Astrocyte (in vitro differentiated cells and primary cell): ENCODE measurements at regions not wholly inside any gene's neighbourhood (a gene's known extent, or its start where the extent isn't known, plus 50 kb on each side); places are given as distances from the start of the nearest gene placed in this dataset.

Experiments
- DNase-seq: peaks from one replicate; pipeline ENCODE4 v3.0.0-alpha.2; 2010; ENCODE audit warnings: low read depth
- FAIRE-seq: peaks from 2 replicates; lab custom pipeline; 2011; peaks lifted over from hg19 to GRCh38; lab: Jason Lieb, UNC
- H2AFZ ChIP-seq: 2 replicates; pipeline ENCODE4 v1.6.0; 2012; ENCODE audit warnings: low read depth, low read length, inconsistent platforms
- H3K27ac ChIP-seq: 2 replicates; pipeline ENCODE4 v1.5.1; 2011; ENCODE audit warnings: low read depth, low read length, inconsistent platforms
- H3K27me3 ChIP-seq: 2 replicates; pipeline ENCODE4 v1.6.0; 2011; ENCODE audit warnings: low read length, inconsistent platforms; ENCODE audit not compliant: insufficient read depth
- H3K36me3 ChIP-seq: 2 replicates; pipeline ENCODE4 v1.5.1; 2011; ENCODE audit warnings: low read length, inconsistent platforms; ENCODE audit not compliant: insufficient read depth
- H3K4me1 ChIP-seq: 2 replicates; pipeline ENCODE4 v1.5.1; 2011; ENCODE audit warnings: low read length, inconsistent platforms; ENCODE audit not compliant: insufficient read depth
- H3K4me2 ChIP-seq: 2 replicates; pipeline ENCODE4 v1.6.0; 2012; ENCODE audit warnings: low read length, inconsistent platforms
- H3K4me3 ChIP-seq: 2 replicates; pipeline ENCODE4 v1.5.1; 2011; ENCODE audit warnings: low read depth, mild to moderate bottlenecking, low read length, inconsistent platforms; ENCODE audit not compliant: insufficient read depth
- H3K79me2 ChIP-seq: 2 replicates; pipeline ENCODE4 v1.6.0; 2012; ENCODE audit warnings: mild to moderate bottlenecking, low read length, inconsistent platforms; ENCODE audit not compliant: insufficient read depth
- H3K9ac ChIP-seq: 2 replicates; pipeline ENCODE4 v1.6.0; 2012; ENCODE audit warnings: mild to moderate bottlenecking, low read length, inconsistent platforms
- H3K9me3 ChIP-seq: 2 replicates; pipeline ENCODE4 v1.5.1; 2012; ENCODE audit warnings: low read depth, mild to moderate bottlenecking, low read length, inconsistent platforms; ENCODE audit not compliant: insufficient read depth
- H4K20me1 ChIP-seq: 2 replicates; pipeline ENCODE4 v1.6.0; 2012; ENCODE audit warnings: low read length, inconsistent platforms; ENCODE audit not compliant: insufficient read depth
- H3K27ac Mint-ChIP-seq: one replicate; pipeline ENCODE4 v1.8.0; 2021; ENCODE audit warnings: mild to moderate bottlenecking, mixed read lengths; ENCODE audit not compliant: unreplicated experiment
- H3K27me3 Mint-ChIP-seq: one replicate; pipeline ENCODE4 v1.8.0; 2021; ENCODE audit warnings: low read depth, mixed read lengths; ENCODE audit not compliant: unreplicated experiment
- H3K36me3 Mint-ChIP-seq: one replicate; pipeline ENCODE4 v1.8.0; 2021; ENCODE audit warnings: low read depth, mixed read lengths; ENCODE audit not compliant: unreplicated experiment
- H3K4me1 Mint-ChIP-seq: one replicate; pipeline ENCODE4 v1.8.0; 2021; ENCODE audit warnings: low read depth, mixed read lengths; ENCODE audit not compliant: unreplicated experiment
- H3K4me3 Mint-ChIP-seq: one replicate; pipeline ENCODE4 v1.8.0; 2021; ENCODE audit warnings: mild to moderate bottlenecking, moderate library complexity, mixed read lengths; ENCODE audit not compliant: unreplicated experiment
- H3K9me3 Mint-ChIP-seq: one replicate; pipeline ENCODE4 v1.8.0; 2021; ENCODE audit warnings: mild to moderate bottlenecking, mixed read lengths; ENCODE audit not compliant: unreplicated experiment
- CTCF ChIP-seq: IDR thresholded peaks from 2 replicates; pipeline ENCODE4 v1.5.1; 2011; ENCODE audit warnings: low read depth, mild to moderate bottlenecking, inconsistent platforms, low read length, moderate library complexity; ENCODE audit not compliant: insufficient read depth
- EZH2 ChIP-seq: IDR thresholded peaks from 2 replicates; pipeline ENCODE4 v1.6.1; 2012; ENCODE audit warnings: mild to moderate bottlenecking, low read length, inconsistent platforms; ENCODE audit not compliant: insufficient read depth

- H3K27ac ChIP-seq = no peak overlapping the region
- H4K20me1 ChIP-seq = no peaks in the 10 kb centered on the region
- H3K9me3 ChIP-seq = no peaks in the 10 kb centered on the region
- no peak for TF ChIP-seq EZH2
- DNase-seq (peak; percentile 87), FAIRE-seq (no peak)
- H3K79me2 ChIP-seq = no peaks in the 10 kb centered on the region
- no peak overlapping the region for H3K9ac ChIP-seq
- peaks cover 9% of the 10 kb centered on the region for H3K4me1 Mint-ChIP-seq
- no peak overlapping the region for H2AFZ ChIP-seq
- peak overlapping the region; percentile 7 for H3K4me2 ChIP-seq
- no peaks in the 10 kb centered on the region for H3K36me3 Mint-ChIP-seq
- peaks cover 3% of the 10 kb centered on the region for H3K27me3 Mint-ChIP-seq
- no peaks in the 10 kb centered on the region for H3K36me3 ChIP-seq
- H3K27me3 ChIP-seq = no peaks in the 10 kb centered on the region
- no peak overlapping the region for H3K4me3 ChIP-seq
- H3K4me1 ChIP-seq = peaks cover 3% of the 10 kb centered on the region
- H3K27ac Mint-ChIP-seq = no peak overlapping the region
- no peak overlapping the region for H3K4me3 Mint-ChIP-seq
- no peaks in the 10 kb centered on the region for H3K9me3 Mint-ChIP-seq
Observed at GRCh38 chr9:114733816-114734215, 51.8 kb upstream of the TEX48 start.

GRCh38 chr9:114732823-114733222 lies 50.8 kb upstream of the TEX48 start:
- H3K27me3 Mint-ChIP-seq = peaks cover 3% of the 10 kb centered on the region
- no peak overlapping the region for H3K9ac ChIP-seq
- no peaks in the 10 kb centered on the region for H3K36me3 ChIP-seq
- no peak overlapping the region for H3K4me3 Mint-ChIP-seq
- no peaks in the 10 kb centered on the region for H4K20me1 ChIP-seq
- peak; percentile 55 for DNase-seq
- no peaks in the 10 kb centered on the region for H3K36me3 Mint-ChIP-seq
- H3K4me3 ChIP-seq = no peak overlapping the region
- no peaks in the 10 kb centered on the region for H3K9me3 Mint-ChIP-seq
- no peak overlapping the region for H3K27ac ChIP-seq
- FAIRE-seq = no peak
- H2AFZ ChIP-seq = no peak overlapping the region
- no peaks in the 10 kb centered on the region for H3K27me3 ChIP-seq
- peaks cover 9% of the 10 kb centered on the region for H3K4me1 Mint-ChIP-seq
- H3K4me1 ChIP-seq = peaks cover 3% of the 10 kb centered on the region
- H3K27ac Mint-ChIP-seq = no peak overlapping the region
- H3K9me3 ChIP-seq = no peaks in the 10 kb centered on the region
- H3K79me2 ChIP-seq = no peaks in the 10 kb centered on the region
- no peak overlapping the region for H3K4me2 ChIP-seq
- no peak for TF ChIP-seq CTCF
- TF ChIP-seq EZH2 = no peak
